ENCODE measurements at regions not wholly inside any gene's neighbourhood (a gene's known extent, or its start where the extent isn't known, plus 50 kb on each side); places are given as distances from the start of the nearest gene placed in this dataset.

- no peak for TF ChIP-seq CTCF (IDR thresholded peaks at IDR 0.05)
- TF ChIP-seq EP300 (IDR thresholded peaks at IDR 0.05) = no peak
These were observed 2204.8 kb downstream of the TP53TG3F start for GRCh38 chr16:35664091-35664693.

All from sigmoid colon (tissue), 4 donors.